ENCODE measurements at regions not wholly inside any gene's neighbourhood (a gene's known extent, or its start where the extent isn't known, plus 50 kb on each side); places are given as distances from the start of the nearest gene placed in this dataset.
A peak's percentile ranks its signal among the peaks of the same experiment; 100 is the strongest.

DNA sequence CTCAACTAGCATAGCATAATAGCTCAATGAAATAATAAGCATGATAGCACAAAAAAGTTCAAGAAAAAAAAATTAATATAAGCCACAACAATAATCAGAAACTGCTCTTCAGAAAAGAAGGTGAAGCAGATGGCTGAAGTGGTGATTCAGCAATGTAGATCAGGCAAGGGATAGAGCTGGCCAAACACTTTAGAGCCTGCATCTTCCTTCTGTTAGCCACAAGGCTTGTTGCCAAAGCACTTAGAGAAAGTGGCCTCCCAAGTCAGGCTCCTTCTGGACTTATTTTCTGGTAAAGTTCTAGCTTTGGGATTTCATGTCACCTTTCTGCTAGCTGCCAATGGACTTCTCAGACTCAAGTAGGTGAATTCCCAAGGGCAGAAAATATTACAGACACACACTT lies 60.3 kb upstream of the C1orf87 start:
- H3K36me3 ChIP-seq (ENCODE audit: control insufficient read depth, insufficient read depth, low read length), result no peaks in the 10 kb centered on the region
- no peak overlapping the region for H3K4me3 ChIP-seq (ENCODE audit: low read depth, low read length)
- TF ChIP-seq, protein P1, sequence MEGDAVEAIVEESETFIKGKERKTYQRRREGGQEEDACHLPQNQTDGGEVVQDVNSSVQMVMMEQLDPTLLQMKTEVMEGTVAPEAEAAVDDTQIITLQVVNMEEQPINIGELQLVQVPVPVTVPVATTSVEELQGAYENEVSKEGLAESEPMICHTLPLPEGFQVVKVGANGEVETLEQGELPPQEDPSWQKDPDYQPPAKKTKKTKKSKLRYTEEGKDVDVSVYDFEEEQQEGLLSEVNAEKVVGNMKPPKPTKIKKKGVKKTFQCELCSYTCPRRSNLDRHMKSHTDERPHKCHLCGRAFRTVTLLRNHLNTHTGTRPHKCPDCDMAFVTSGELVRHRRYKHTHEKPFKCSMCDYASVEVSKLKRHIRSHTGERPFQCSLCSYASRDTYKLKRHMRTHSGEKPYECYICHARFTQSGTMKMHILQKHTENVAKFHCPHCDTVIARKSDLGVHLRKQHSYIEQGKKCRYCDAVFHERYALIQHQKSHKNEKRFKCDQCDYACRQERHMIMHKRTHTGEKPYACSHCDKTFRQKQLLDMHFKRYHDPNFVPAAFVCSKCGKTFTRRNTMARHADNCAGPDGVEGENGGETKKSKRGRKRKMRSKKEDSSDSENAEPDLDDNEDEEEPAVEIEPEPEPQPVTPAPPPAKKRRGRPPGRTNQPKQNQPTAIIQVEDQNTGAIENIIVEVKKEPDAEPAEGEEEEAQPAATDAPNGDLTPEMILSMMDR (IDR thresholded peaks at IDR 0.05; ENCODE audit: insufficient read depth, low read depth, low read length), result no peak
- no peaks in the 10 kb centered on the region for H3K27me3 ChIP-seq (ENCODE audit: control insufficient read depth, insufficient read depth, low read length)
- POLR2A ChIA-PET, result no interaction called here
- CTCF ChIA-PET, result no interaction called here
- DNase-seq (ENCODE audit: low read depth), result peak; percentile 52

DNA sequence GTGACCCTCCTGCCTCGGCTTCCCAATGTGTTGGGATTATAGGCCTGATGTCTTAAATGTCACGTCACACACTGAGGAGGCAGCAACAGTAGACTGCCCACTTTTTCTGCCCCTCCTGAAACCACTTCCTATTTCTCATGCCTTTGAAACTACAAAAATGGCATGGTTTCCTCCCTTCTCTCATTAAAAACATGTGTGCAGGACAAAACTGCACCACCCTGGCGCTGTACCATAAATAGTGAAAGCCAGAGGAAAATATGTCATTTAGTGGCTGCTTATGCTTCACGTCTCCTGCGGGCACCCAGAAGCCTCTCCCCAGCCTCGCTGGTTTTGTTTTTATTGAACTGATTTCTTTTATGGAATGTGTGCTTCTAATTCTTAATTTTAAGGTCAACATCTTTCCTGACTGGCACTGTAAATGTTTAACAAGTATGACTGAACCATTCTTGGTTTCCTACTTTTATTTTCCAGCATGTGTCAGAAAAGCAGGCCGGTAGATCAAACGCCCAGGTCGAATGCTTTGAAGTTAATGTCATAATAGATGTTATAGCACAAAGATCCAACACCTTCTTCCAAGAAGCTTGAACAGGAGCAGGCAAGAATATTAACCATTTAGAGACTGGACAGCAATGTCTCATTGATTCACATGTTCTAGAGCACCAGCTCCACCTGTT lies 59.6 kb upstream of the C1orf87 start:
- ChIA-PET CTCF (interaction anchor here (0.6 kb wide), 1 partner anchor 78 kb away, joined by 3 read pairs; no protein-coding TSS in a partner anchor), POLR2A (no interaction called here)
- DNase-seq (ENCODE audit: low read depth), result peak; percentile 89
- TF ChIP-seq, protein P1 (IDR thresholded peaks at IDR 0.05; ENCODE audit: insufficient read depth, low read depth, low read length), result no peak
- Histone ChIP-seq H3K4me3 (ENCODE audit: low read depth, low read length) (no peak overlapping the region), H3K36me3 (ENCODE audit: control insufficient read depth, insufficient read depth, low read length) (no peaks in the 10 kb centered on the region), H3K27me3 (ENCODE audit: control insufficient read depth, insufficient read depth, low read length) (no peaks in the 10 kb centered on the region)

DNA sequence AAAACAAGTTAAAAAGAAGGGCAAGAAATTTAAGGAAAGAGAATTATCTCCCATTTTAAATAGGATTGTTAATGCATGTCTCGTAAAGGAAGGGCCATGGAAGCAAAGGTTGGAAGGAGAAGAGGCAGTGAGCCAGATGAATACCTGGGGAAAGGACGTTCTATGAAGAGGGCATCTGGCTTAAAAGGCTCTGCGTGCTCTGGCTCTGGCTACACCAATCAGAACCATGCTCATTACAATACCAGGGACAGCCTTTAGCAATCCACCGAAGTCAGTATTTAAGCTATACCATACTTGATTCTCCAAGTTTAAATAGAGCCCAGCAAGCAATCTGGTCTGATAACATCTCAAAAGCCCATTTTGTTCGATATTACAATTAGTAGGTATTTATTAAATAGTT lies 58.5 kb upstream of the C1orf87 start:
- POLR2A ChIA-PET, result no interaction called here
- TF ChIP-seq, protein P1 (IDR thresholded peaks at IDR 0.05; ENCODE audit: insufficient read depth, low read depth, low read length), result no peak

DNA sequence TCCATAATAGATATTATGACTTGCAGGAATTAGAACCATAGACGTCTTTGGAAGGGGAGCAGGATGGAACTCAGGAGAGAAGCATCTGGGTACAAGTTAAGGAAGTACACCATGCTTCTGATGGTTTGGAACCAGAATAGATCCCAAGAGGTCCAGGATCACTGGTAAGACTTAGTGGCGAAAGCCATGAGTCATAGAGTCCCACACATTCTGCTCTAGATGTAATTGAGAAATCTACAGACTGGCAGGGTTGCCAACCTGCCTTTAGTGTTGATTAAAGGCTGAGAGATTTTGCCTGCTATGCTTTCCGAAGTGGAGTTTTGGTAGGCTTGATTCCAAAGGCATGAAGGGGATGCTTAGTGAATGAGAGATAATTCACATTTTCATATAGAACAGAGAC lies 57.1 kb upstream of the C1orf87 start:
- Histone ChIP-seq H3K27me3 (ENCODE audit: control insufficient read depth, insufficient read depth, low read length) (no peaks in the 10 kb centered on the region), H3K4me3 (ENCODE audit: low read depth, low read length) (no peak overlapping the region), H3K36me3 (ENCODE audit: control insufficient read depth, insufficient read depth, low read length) (no peaks in the 10 kb centered on the region)
- ChIA-PET POLR2A (no interaction called here), CTCF (interaction anchor here (0.6 to 1.6 kb wide), 3 partner anchors 62 to 297 kb away, joined by 3 to 4 read pairs (median 3); no protein-coding TSS in a partner anchor)
- TF ChIP-seq, protein P1 (IDR thresholded peaks at IDR 0.05; ENCODE audit: insufficient read depth, low read depth, low read length), result no peak
- no peak for DNase-seq (ENCODE audit: low read depth)

More for the DNA sequence above, 58.5 kb upstream of the C1orf87 start:
- DNase-seq (ENCODE audit: low read depth), result no peak
- H3K27me3 ChIP-seq (ENCODE audit: control insufficient read depth, insufficient read depth, low read length), result no peaks in the 10 kb centered on the region
- no peak overlapping the region for H3K4me3 ChIP-seq (ENCODE audit: low read depth, low read length)
- no peaks in the 10 kb centered on the region for H3K36me3 ChIP-seq (ENCODE audit: control insufficient read depth, insufficient read depth, low read length)
- CTCF ChIA-PET, result no interaction called here

DNA sequence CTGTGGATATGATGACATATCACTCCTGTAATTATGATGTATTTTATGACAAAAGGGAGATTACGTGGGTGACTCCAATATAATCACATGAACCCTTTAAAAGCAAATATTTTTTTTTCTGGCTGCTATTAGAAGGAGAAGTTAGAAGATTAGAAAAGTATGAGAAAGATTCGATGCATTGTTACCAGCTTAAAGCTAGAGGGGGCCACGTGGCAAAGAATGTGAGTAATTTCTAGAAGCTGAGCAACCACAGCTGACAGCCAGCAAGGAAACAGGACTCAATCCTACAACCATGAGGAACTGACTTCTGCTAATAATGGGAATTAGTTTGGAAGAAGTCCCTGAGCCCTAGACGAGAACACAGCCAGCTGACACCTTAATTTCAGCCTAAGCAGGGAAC lies 56.3 kb upstream of the C1orf87 start:
- TF ChIP-seq, protein P1 (IDR thresholded peaks at IDR 0.05; ENCODE audit: insufficient read depth, low read depth, low read length), result peak; percentile 37; the same call in 1 of the 2 replicates
- CTCF ChIA-PET, result interaction anchor here (0.6 to 1.9 kb wide), 10 partner anchors 15 to 913 kb away, joined by 3 to 5 read pairs (median 3); no protein-coding TSS in a partner anchor
- POLR2A ChIA-PET, result no interaction called here
- Histone ChIP-seq H3K27me3 (ENCODE audit: control insufficient read depth, insufficient read depth, low read length) (no peaks in the 10 kb centered on the region), H3K36me3 (ENCODE audit: control insufficient read depth, insufficient read depth, low read length) (no peaks in the 10 kb centered on the region), H3K4me3 (ENCODE audit: low read depth, low read length) (no peak overlapping the region)
- no peak for DNase-seq (ENCODE audit: low read depth)
